Right atrium auricular region (tissue), 2 donors: ENCODE measurements at regions not wholly inside any gene's neighbourhood (a gene's known extent, or its start where the extent isn't known, plus 50 kb on each side); places are given as distances from the start of the nearest gene placed in this dataset.

Source experiments
- DNase-seq: peaks from one replicate; pipeline ENCODE4 v3.0.0-alpha.2; 2019; ENCODE audit warnings: low spot score
- H3K27ac ChIP-seq, 2 donors: fragments of 200-600 bp; sonication (generic); 1 replicate in 1 of 2; 2 replicates in 1 of 2; pipeline ENCODE4 v1.5.1; 2016 to 2019
- H3K27me3 ChIP-seq, 2 donors: fragments of 200-600 bp; sonication (generic); one replicate each; pipeline versions ENCODE4 v1.5.1 to v1.6.0; 2017 to 2019
- H3K36me3 ChIP-seq: fragments of 200-600 bp; sonication (generic); one replicate; pipeline ENCODE4 v1.5.1; 2016
- H3K4me1 ChIP-seq, 2 donors: fragments of 200-600 bp; sonication (generic); one replicate each; pipeline versions ENCODE4 v1.5.1 to v1.6.0; 2017 to 2019
- H3K4me3 ChIP-seq, 2 donors: fragments of 200-600 bp; sonication (generic); 1 replicate in 1 of 2; 2 replicates in 1 of 2; pipeline ENCODE4 v1.5.1; 2017 to 2019; ENCODE audit warnings: mild to moderate bottlenecking in 1 of 2, moderate library complexity in 1 of 2
- H3K9me3 ChIP-seq, 2 donors: fragments of 200-600 bp; sonication (generic); one replicate each; pipeline ENCODE4 v1.5.1; 2019
- CTCF ChIP-seq, 2 donors: fragments of 200-600 bp; sonication (generic); IDR thresholded peaks; one replicate each; pipeline ENCODE4 v1.5.1; 2019; ENCODE audit warnings: antibody characterized with exemption in 2 of 2

- Histone ChIP-seq H3K4me3 (no peak overlapping the region), H3K27me3 (no peaks in the 10 kb centered on the region), H3K4me1 (no peaks in the 10 kb centered on the region), H3K27ac (no peak overlapping the region), H3K36me3 (no peaks in the 10 kb centered on the region), H3K9me3 (no peaks in the 10 kb centered on the region)
- no peak for DNase-seq
- no peak for TF ChIP-seq CTCF (IDR thresholded peaks at IDR 0.05)
Observed at GRCh38 chr4:10288830-10289537, 168.2 kb downstream of the ZNF518B start.

GRCh38 chr4:10285028-10285427, 168.4 kb upstream of the WDR1 start:
- no peak overlapping the region for H3K4me3 ChIP-seq
- no peak for TF ChIP-seq CTCF (IDR thresholded peaks at IDR 0.05)
- no peak overlapping the region for H3K27ac ChIP-seq
- no peaks in the 10 kb centered on the region for H3K4me1 ChIP-seq
- DNase-seq, result no peak
- H3K27me3 ChIP-seq, result no peaks in the 10 kb centered on the region
- H3K9me3 ChIP-seq, result no peaks in the 10 kb centered on the region
- H3K36me3 ChIP-seq, result no peaks in the 10 kb centered on the region

GRCh38 chr4:10283761-10284160, 167.2 kb upstream of the WDR1 start:
- Histone ChIP-seq H3K4me3 (no peak overlapping the region), H3K27me3 (no peaks in the 10 kb centered on the region), H3K4me1 (no peaks in the 10 kb centered on the region), H3K36me3 (no peaks in the 10 kb centered on the region), H3K27ac (no peak overlapping the region), H3K9me3 (no peaks in the 10 kb centered on the region)
- no peak for DNase-seq
- TF ChIP-seq CTCF (IDR thresholded peaks at IDR 0.05), result no peak

GRCh38 chr4:10281996-10282395, 165.4 kb upstream of the WDR1 start:
- H3K4me1 ChIP-seq, result no peaks in the 10 kb centered on the region
- no peaks in the 10 kb centered on the region for H3K36me3 ChIP-seq
- no peak overlapping the region for H3K27ac ChIP-seq
- no peak overlapping the region for H3K4me3 ChIP-seq
- no peaks in the 10 kb centered on the region for H3K27me3 ChIP-seq
- TF ChIP-seq CTCF (IDR thresholded peaks at IDR 0.05), result no peak
- no peaks in the 10 kb centered on the region for H3K9me3 ChIP-seq
- no peak for DNase-seq

GRCh38 chr4:10279261-10279660, 162.7 kb upstream of the WDR1 start:
- no peaks in the 10 kb centered on the region for H3K9me3 ChIP-seq

More at GRCh38 chr4:10279261-10279660, 162.7 kb upstream of the WDR1 start:
- no peak overlapping the region for H3K4me3 ChIP-seq
- no peak overlapping the region for H3K27ac ChIP-seq
- DNase-seq, result no peak
- H3K36me3 ChIP-seq, result no peaks in the 10 kb centered on the region
- H3K4me1 ChIP-seq, result no peaks in the 10 kb centered on the region
- no peak for TF ChIP-seq CTCF (IDR thresholded peaks at IDR 0.05)
- no peaks in the 10 kb centered on the region for H3K27me3 ChIP-seq
